ENCODE measurements at regions not wholly inside any gene's neighbourhood (a gene's known extent, or its start where the extent isn't known, plus 50 kb on each side); places are given as distances from the start of the nearest gene placed in this dataset.

DNA sequence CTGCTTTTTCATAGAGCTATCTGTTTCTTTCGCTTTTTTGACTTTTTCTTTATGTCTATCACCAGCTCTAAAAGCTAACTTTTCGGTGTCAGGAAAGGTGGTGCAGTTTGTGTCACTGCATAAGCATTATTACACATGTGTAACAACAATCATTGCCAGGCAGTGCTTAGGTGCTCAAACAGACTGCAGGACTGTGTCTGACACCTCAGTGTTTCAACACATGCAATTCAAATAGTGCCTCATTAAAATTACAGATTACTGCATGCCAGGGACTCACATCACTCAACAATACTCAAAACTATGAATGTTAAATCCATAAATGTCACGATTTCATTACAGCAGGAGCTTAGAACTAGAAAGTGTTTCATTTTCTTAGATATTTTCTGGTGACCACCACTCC is 265.3 kb upstream of the SMIM30 start:
- no peaks in the 10 kb centered on the region for H3K36me3 ChIP-seq
- no peaks in the 10 kb centered on the region for H3K9me3 ChIP-seq
- no peaks in the 10 kb centered on the region for H3K4me1 ChIP-seq
- H3K27ac ChIP-seq (replicated peaks in 1 of 4), result no peak overlapping the region
- no peak overlapping the region for H3K4me3 ChIP-seq
- intact Hi-C loops (cut with DNase I), result no loop called here
- H3K27me3 ChIP-seq, result no peaks in the 10 kb centered on the region
- TF ChIP-seq, protein P1, sequence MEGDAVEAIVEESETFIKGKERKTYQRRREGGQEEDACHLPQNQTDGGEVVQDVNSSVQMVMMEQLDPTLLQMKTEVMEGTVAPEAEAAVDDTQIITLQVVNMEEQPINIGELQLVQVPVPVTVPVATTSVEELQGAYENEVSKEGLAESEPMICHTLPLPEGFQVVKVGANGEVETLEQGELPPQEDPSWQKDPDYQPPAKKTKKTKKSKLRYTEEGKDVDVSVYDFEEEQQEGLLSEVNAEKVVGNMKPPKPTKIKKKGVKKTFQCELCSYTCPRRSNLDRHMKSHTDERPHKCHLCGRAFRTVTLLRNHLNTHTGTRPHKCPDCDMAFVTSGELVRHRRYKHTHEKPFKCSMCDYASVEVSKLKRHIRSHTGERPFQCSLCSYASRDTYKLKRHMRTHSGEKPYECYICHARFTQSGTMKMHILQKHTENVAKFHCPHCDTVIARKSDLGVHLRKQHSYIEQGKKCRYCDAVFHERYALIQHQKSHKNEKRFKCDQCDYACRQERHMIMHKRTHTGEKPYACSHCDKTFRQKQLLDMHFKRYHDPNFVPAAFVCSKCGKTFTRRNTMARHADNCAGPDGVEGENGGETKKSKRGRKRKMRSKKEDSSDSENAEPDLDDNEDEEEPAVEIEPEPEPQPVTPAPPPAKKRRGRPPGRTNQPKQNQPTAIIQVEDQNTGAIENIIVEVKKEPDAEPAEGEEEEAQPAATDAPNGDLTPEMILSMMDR (IDR thresholded peaks at IDR 0.05), result no peak
- TF ChIP-seq EP300 (IDR thresholded peaks at IDR 0.05) (no peak), POLR2AphosphoS5 (IDR thresholded peaks at IDR 0.05) (no peak), POLR2A (IDR thresholded peaks at IDR 0.05; ENCODE audit: low read depth) (no peak)
- no peak for DNase-seq (ENCODE audit: extremely low spot score)
- WGBS, result 79% methylated on average over 3 of the region's 3 CpGs

DNA sequence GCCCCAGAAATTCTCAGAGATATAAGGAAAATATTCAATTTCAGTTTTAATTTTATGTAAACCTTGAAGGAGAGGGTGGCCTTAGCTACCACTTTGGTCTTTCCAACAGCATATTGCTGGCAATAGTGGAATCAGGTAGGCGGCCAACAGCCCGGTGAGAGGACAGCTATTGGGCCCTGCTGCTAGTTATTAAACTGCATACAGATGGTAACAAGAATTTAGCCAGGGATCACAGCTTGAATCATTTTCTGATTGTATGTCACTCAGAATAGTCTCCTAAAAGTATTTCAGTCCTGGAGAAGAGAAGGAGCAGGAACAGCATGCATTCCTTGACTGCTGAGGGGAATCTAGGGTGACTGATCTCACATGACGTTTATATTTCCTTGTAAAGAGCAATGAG is 261.4 kb upstream of the SMIM30 start:
- intact Hi-C loops (cut with DNase I), result no loop called here
- Histone ChIP-seq H3K36me3 (no peaks in the 10 kb centered on the region), H3K4me1 (no peaks in the 10 kb centered on the region), H3K4me3 (no peak overlapping the region), H3K27me3 (no peaks in the 10 kb centered on the region), H3K27ac (replicated peaks in 1 of 4) (no peak overlapping the region), H3K9me3 (no peaks in the 10 kb centered on the region)
- WGBS, result 92% methylated on average over 3 of the region's 3 CpGs
- TF ChIP-seq POLR2A (IDR thresholded peaks at IDR 0.05; ENCODE audit: low read depth) (no peak), EP300 (IDR thresholded peaks at IDR 0.05) (no peak), POLR2AphosphoS5 (IDR thresholded peaks at IDR 0.05) (no peak)
- TF ChIP-seq, protein P1 (IDR thresholded peaks at IDR 0.05), result no peak
- DNase-seq (ENCODE audit: extremely low spot score), result no peak

DNA sequence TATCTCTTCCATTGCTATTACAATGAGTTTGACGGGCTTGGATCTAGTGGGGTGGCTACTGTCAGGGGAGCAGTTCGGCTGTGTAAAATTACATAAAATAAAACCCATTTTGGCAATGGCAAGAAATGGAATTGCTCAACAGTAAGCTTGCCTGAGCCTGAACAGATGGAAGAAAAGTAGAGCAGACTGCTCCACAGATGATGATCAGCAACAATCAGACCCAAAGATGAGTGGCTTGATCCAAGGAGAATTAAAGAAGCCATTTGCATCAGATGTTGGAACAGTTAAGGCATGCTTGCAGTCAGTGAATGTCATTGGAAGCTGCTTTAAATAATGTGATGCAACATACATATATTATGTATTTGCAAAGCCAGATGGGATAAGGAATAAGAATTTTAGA is 256.6 kb upstream of the SMIM30 start:
- H3K4me1 ChIP-seq, result no peaks in the 10 kb centered on the region
- TF ChIP-seq, protein P1 (IDR thresholded peaks at IDR 0.05), result no peak
- TF ChIP-seq POLR2AphosphoS5 (IDR thresholded peaks at IDR 0.05) (no peak), POLR2A (IDR thresholded peaks at IDR 0.05; ENCODE audit: low read depth) (no peak), EP300 (IDR thresholded peaks at IDR 0.05) (no peak)
- H3K4me3 ChIP-seq, result no peak overlapping the region
- no peaks in the 10 kb centered on the region for H3K36me3 ChIP-seq
- H3K27me3 ChIP-seq, result no peaks in the 10 kb centered on the region
- DNase-seq (ENCODE audit: extremely low spot score), result no peak
- 81% methylated on average over 2 of the region's 2 CpGs for WGBS
- H3K9me3 ChIP-seq, result no peaks in the 10 kb centered on the region
- no peak overlapping the region for H3K27ac ChIP-seq (replicated peaks in 1 of 4)
- intact Hi-C loops (cut with DNase I), result no loop called here

- DNase-seq (ENCODE audit: extremely low spot score), result no peak
- intact Hi-C loops (cut with DNase I), result no loop called here
- H3K4me1 ChIP-seq, result no peaks in the 10 kb centered on the region
- WGBS, result 72% methylated on average over 2 of the region's 2 CpGs
- H3K9me3 ChIP-seq, result no peaks in the 10 kb centered on the region
- H3K36me3 ChIP-seq, result no peaks in the 10 kb centered on the region
- no peak for TF ChIP-seq POLR2AphosphoS5 (IDR thresholded peaks at IDR 0.05)
- TF ChIP-seq POLR2A (IDR thresholded peaks at IDR 0.05; ENCODE audit: low read depth), result no peak
- no peak for TF ChIP-seq EP300 (IDR thresholded peaks at IDR 0.05)
- TF ChIP-seq, protein P1 (IDR thresholded peaks at IDR 0.05), result no peak
- H3K27ac ChIP-seq (replicated peaks in 1 of 4), result no peak overlapping the region
- no peaks in the 10 kb centered on the region for H3K27me3 ChIP-seq
- no peak overlapping the region for H3K4me3 ChIP-seq
Observed at GRCh38 chr7:113373863-113374262, 255.5 kb upstream of the SMIM30 start.

DNA sequence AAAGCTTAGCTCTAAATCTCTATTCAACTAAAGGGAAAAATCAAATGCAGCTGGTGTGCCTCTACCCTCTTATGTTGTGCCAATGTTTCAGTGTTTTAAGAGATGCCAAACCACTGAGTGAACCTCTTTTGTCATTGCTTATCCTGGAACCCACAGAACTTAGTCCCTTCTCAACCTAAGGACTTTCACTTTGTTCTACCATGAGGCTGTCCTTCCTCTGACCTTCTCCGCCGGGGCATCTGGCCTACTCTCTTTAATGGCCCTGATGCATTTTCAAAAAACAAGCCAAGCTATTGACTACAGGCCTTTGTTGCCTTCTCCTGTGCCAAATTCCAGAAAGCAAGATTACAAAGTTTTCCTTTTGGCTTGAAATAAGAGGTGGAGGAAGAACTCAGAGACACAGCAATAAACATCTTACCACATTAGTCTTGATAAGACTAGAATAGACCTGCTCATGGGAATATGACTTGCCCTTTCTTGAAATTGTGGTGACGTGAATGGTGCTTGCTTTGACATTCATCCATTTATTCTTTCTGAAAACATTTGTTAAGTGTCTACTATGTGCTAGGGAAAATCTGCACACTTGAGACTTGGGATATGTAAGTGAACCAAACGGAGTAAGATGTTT is 253.2 kb upstream of the SMIM30 start:
- Histone ChIP-seq H3K36me3 (no peaks in the 10 kb centered on the region), H3K9me3 (no peaks in the 10 kb centered on the region), H3K27me3 (no peaks in the 10 kb centered on the region), H3K4me3 (no peak overlapping the region), H3K27ac (replicated peaks in 1 of 4) (no peak overlapping the region), H3K4me1 (no peaks in the 10 kb centered on the region)
- WGBS, result 87% methylated on average over 4 of the region's 4 CpGs
- DNase-seq (ENCODE audit: extremely low spot score), result no peak
- intact Hi-C loops (cut with DNase I), result no loop called here
- TF ChIP-seq EP300 (IDR thresholded peaks at IDR 0.05) (no peak), POLR2A (IDR thresholded peaks at IDR 0.05; ENCODE audit: low read depth) (no peak), POLR2AphosphoS5 (IDR thresholded peaks at IDR 0.05) (no peak)
- TF ChIP-seq, protein P1 (IDR thresholded peaks at IDR 0.05), result no peak

Measured in esophagus muscularis mucosa (tissue), 4 donors.